Mesodermal cell (in vitro differentiated cells): ENCODE measurements at regions not wholly inside any gene's neighbourhood (a gene's known extent, or its start where the extent isn't known, plus 50 kb on each side); places are given as distances from the start of the nearest gene placed in this dataset.

Source experiments
- H3K27ac ChIP-seq: 2 replicates; pipeline ENCODE4 v1.7.0; 2013; ENCODE audit warnings: mild to moderate bottlenecking, low read depth, low read length, moderate library complexity; ENCODE audit not compliant: severe bottlenecking
- H3K36me3 ChIP-seq: 2 replicates; pipeline ENCODE4 v1.7.1; 2013; ENCODE audit warnings: mild to moderate bottlenecking, low read length, moderate library complexity; ENCODE audit not compliant: control insufficient read depth, insufficient read depth
- H3K4me1 ChIP-seq: one replicate; pipeline ENCODE4 v1.7.1; 2013; ENCODE audit warnings: mild to moderate bottlenecking, low read length; ENCODE audit not compliant: insufficient read depth, control insufficient read depth, poor library complexity, severe bottlenecking
- H3K4me3 ChIP-seq: 2 replicates; pipeline ENCODE4 v1.7.0; 2013; ENCODE audit warnings: low read length, control low read depth, mild to moderate bottlenecking; ENCODE audit not compliant: insufficient read depth, poor library complexity, severe bottlenecking; ENCODE audit errors: extremely low read depth
- H3K9me3 ChIP-seq: 2 replicates; pipeline ENCODE4 v1.7.1; 2013; ENCODE audit warnings: mild to moderate bottlenecking, low read length, moderate library complexity; ENCODE audit not compliant: control insufficient read depth
- WGBS, 2 experiments: methylation state at CpG; one replicate each; pipeline ENCODE4 v1.1.5; 2013; ENCODE audit warnings: missing lambda C conversion rate in 2 of 2; ENCODE audit not compliant: insufficient coverage in 2 of 2; 5-methylcytosine and 5-hydroxymethylcytosine counted together

DNA sequence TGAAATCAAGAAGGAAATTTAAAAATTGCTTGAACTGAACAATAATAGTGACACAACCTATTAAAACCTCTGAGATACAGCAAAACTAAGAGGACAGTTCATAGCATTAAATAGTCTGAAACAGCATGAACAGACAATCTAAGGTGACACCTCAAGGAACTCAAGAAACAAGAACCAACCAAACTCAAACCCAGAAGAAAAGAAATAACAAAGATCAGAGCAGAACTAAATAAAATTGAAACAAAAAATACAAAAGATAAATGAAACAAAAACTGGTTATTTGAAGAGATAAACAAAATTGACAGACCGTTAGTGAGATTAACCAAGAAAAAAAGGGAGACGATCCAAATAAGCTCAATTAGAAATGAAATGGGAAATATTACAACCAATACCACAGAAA is 122.8 kb upstream of the TOP3B start:
- Histone ChIP-seq H3K4me1 (peaks cover 2% of the 10 kb centered on the region), H3K9me3 (no peaks in the 10 kb centered on the region), H3K27ac (no peak overlapping the region), H3K36me3 (no peaks in the 10 kb centered on the region), H3K4me3 (no peak overlapping the region)
- WGBS, 2 experiments = no CpG with 5 or more reads among the region's 2 CpGs

DNA sequence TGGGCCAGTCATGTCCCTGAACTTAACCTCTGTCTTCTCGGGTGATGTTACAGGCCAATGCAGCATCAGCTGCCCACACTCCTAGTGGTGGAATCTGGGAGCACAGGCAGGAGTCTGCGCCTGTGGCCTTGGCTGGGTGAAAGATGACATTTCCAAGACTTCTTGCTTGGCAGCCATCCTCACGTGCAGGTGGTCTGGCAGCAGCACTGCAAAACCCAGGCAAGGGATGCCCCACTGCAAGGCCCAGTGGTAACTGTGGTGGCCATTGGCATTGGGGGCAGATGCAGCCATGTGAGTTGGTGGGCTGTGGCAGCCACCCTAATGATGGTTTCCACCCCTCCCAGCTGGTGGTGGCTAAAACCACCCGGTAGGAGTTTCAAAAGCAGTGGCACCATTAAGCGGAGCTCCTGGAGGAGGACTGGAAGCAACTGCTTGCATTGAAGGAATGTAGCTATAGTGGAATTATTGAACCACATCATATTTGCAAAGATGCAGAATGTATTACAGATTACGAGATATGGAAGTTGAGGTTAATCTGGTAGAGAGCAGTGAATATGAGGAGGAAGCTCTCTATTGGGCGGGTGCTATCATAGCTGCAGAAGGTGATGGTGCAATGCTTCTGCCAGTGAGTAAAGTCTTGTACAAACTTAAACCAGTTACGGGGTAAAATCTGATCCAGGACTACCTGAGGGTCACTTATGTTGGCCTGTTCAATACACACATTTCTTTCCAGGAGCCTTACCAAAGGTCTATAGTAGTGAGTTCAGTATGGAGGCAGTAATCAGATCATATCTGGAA is 120.7 kb upstream of the TOP3B start:
- no peak overlapping the region for H3K27ac ChIP-seq
- no peaks in the 10 kb centered on the region for H3K36me3 ChIP-seq
- H3K4me3 ChIP-seq = no peak overlapping the region
- no peaks in the 10 kb centered on the region for H3K9me3 ChIP-seq
- WGBS, 2 experiments = 75 to 80% methylated on average over 5 to 6 of the region's 8 CpGs
- H3K4me1 ChIP-seq = no peaks in the 10 kb centered on the region

DNA sequence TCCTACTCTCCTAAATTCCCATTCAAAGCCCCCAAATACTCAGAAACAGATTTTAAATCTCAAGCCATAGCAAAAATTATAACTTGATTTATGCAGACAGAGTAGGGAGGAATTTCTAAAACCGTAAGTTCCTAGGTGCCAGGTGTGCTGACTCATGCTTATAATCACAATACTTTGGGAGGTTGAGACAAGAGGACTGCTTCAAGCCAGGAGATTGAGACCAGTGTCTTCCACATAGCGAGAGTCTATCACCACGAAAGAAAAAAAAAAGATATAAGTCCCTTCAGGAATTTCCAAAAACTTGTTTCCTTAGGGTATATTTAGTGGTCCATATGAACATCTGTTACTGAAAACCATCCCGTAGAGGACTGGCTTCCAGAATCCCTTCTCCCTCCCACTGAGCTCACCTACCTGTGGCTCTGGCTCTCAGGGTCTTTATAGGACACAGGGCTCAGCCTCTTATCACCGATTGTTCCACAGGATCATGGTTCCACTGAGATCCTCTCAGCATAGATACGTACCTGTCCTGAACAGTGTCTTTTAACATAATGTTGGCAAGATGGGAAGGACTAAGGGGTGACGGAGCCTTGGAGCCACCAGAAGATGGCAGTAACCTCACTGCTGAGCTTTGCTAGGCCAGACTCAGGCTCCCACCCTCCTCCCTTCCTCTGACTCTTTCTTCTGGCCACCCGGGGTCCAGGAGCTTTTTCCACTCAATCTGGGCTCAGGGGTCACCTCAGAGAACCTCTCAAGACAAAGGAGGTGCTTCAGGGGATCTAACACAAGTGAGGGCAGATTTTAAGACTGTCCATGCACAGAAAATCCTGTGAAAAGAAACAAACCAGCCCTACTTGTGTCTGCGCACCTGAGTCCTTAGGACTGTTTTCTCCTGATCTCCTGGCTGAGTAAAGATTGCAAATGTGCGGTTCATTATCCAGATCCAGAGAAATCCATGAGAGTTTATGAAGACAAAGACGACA is 117.5 kb upstream of the TOP3B start:
- Histone ChIP-seq H3K4me3 (no peak overlapping the region), H3K4me1 (no peaks in the 10 kb centered on the region), H3K27ac (no peak overlapping the region), H3K36me3 (no peaks in the 10 kb centered on the region), H3K9me3 (no peaks in the 10 kb centered on the region)
- 60 to 62% methylated on average over 3 to 7 of the region's 11 CpGs for WGBS, 2 experiments

DNA sequence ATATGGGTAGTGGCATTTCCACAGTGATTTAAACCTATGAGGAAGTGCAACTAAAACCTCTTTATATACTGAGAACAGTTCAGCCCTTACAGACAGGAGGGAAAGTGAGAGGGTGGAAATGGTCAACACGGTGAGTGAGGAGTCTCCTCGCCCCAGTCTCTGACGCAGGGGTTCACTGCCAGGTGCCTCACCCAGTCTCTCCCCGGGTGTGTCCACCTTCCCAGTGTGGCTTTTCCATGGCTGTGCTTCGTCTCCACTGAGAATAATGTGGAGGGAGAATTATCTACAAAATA is 116.6 kb upstream of the TOP3B start:
- WGBS, 2 experiments = 80% methylated on average over 3 of the region's 5 CpGs; no CpG with 5 or more reads in 1 of the 2 experiments

DNA sequence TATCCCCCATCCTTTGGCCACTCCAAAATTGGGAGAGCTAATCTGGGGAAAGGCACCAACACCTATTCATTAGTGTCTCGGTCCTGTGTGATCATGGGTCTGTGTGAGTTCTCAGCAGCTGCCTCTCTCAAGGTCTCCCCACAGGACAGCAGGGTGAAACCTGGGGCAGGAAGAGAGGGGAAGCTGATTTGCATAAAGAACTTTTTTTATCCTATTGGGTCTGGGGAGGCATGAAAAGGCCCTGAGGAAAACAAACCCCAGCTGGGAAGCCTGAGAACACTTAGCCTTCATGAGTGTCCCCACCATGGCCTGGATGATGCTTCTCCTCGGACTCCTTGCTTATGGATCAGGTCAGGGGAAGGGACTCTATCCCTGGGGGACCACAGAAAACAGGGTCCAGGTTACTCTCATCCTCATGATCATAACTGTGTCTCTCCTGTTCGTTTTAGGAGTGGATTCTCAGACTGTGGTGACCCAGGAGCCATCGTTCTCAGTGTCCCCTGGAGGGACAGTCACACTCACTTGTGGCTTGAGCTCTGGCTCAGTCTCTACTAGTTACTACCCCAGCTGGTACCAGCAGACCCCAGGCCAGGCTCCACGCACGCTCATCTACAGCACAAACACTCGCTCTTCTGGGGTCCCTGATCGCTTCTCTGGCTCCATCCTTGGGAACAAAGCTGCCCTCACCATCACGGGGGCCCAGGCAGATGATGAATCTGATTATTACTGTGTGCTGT is 116.0 kb upstream of the TOP3B start:
- no peaks in the 10 kb centered on the region for H3K36me3 ChIP-seq
- no peaks in the 10 kb centered on the region for H3K9me3 ChIP-seq
- H3K4me1 ChIP-seq = no peaks in the 10 kb centered on the region
- H3K4me3 ChIP-seq = no peak overlapping the region
- no peak overlapping the region for H3K27ac ChIP-seq
- 79% methylated on average over 7 to 8 of the region's 9 CpGs for WGBS, 2 experiments

More for the DNA sequence above, 116.6 kb upstream of the TOP3B start:
- Histone ChIP-seq H3K27ac (no peak overlapping the region), H3K4me3 (no peak overlapping the region), H3K36me3 (no peaks in the 10 kb centered on the region), H3K9me3 (no peaks in the 10 kb centered on the region), H3K4me1 (no peaks in the 10 kb centered on the region)

DNA sequence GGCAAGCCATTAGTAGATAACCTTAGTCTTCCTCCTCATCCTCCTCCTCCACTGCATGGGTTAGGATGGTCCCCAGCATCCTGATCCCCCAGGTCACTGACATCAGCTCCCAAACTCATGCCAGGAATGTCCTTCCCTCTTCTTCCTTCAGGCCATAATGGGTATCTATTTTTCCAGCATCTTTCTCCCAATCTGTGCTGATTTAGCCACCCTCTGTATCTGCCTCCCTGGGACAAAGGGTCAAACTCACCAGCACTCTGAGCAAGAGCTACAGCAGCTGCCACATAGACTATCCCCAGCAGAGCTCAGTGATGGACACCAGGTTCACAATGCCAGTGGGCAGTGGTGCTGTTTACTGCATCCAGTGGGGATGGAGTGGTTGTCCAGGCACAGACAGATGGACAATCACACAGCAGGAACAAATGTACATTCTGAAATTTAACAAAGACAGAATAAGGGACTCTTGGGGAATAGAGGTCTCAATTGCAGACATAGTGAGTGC is 115.2 kb upstream of the TOP3B start:
- H3K4me3 ChIP-seq = no peak overlapping the region
- H3K27ac ChIP-seq = no peak overlapping the region
- H3K9me3 ChIP-seq = no peaks in the 10 kb centered on the region
- no peaks in the 10 kb centered on the region for H3K36me3 ChIP-seq
- H3K4me1 ChIP-seq = no peaks in the 10 kb centered on the region

DNA sequence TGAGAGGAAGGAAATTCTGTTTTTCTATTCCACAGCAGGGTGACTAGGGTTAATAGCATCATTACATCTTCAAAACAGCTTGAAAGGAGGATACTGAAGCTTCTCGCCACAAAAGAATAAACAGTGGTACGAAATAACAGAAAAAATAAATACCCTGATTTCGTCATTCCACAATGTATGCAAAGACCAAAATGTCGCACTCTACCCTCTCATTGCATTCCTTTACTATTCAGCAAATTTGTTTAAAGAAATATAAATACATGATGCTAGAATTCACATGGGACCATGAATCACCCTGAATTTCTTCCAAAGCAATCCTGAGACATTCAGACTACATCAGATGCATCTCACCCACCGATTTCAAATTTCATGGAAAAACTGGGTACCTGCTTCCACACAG is 112.3 kb upstream of the TOP3B start:
- Histone ChIP-seq H3K4me3 (no peak overlapping the region), H3K27ac (no peak overlapping the region), H3K4me1 (no peaks in the 10 kb centered on the region), H3K36me3 (no peaks in the 10 kb centered on the region), H3K9me3 (no peaks in the 10 kb centered on the region)
- WGBS, 2 experiments = 100% methylated on average over 2 to 3 of the region's 5 CpGs

DNA sequence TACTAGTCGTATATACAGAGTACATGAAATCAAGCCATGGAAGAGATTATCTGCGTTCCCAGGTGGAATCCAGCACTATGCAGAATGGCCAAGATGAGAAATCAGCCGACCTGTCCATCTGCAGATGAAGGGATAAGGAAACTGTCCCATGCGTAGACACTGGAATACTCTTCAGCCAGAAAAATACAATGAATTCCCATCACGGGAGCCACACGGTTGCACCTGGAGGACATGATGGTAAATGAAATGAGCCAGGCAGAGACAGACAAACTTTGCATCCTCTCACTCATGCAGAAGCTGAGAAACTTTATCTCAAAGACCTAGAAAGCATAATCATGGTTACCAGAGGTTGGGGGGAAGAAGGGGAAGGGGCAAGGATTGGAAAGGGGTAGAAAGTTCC is 111.9 kb upstream of the TOP3B start:
- Histone ChIP-seq H3K4me3 (no peak overlapping the region), H3K9me3 (no peaks in the 10 kb centered on the region), H3K36me3 (no peaks in the 10 kb centered on the region), H3K27ac (no peak overlapping the region), H3K4me1 (no peaks in the 10 kb centered on the region)
- WGBS, 2 experiments = 89 to 100% methylated on average over 3 to 4 of the region's 6 CpGs

DNA sequence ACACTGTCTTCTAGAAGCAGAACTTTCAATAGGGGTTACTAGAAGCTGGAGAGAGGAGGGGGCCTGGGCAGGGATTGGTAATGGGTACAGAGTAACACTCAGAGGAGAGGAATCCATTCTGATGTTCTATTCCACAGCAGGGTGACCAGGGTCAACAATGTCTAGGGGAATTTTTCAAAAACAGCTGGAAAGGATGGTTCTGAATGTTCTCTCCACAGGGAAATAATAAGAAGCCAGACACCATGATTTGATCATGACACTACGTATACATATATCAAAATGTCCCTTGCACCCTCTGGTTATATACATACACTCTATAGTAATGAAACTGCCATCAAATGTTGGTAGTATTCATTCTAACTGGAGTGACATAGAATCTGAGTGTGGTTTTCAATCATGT is 111.2 kb upstream of the TOP3B start:
- WGBS, 2 experiments = no CpG with 5 or more reads among the region's 1 CpG
- Histone ChIP-seq H3K27ac (no peak overlapping the region), H3K36me3 (no peaks in the 10 kb centered on the region), H3K4me3 (no peak overlapping the region), H3K4me1 (no peaks in the 10 kb centered on the region), H3K9me3 (no peaks in the 10 kb centered on the region)

DNA sequence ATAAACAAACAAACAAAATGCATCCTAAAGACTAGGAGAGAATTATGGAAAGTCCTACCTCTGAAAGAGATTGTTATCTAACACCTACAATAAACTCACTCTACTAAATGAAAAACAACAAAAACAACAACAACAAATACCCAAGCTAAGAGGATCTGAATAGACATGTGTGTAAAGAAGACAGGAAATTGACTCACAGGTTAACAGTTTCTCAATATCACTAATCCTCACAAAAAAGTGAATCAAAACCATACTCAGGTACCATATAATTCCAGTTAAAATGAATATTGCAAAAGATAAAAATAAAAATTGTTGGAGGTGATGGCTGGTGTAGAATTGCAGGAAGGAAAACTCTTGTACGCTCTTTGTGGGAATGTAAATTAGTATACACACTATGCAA is 110.4 kb upstream of the TOP3B start:
- no peaks in the 10 kb centered on the region for H3K36me3 ChIP-seq
- no CpG with 5 or more reads among the region's 1 CpG for WGBS, 2 experiments
- no peak overlapping the region for H3K27ac ChIP-seq
- no peak overlapping the region for H3K4me3 ChIP-seq
- no peaks in the 10 kb centered on the region for H3K9me3 ChIP-seq
- H3K4me1 ChIP-seq = no peaks in the 10 kb centered on the region
